LNCaP clone FGC (cell line): ENCODE measurements at regions not wholly inside any gene's neighbourhood (a gene's known extent, or its start where the extent isn't known, plus 50 kb on each side); places are given as distances from the start of the nearest gene placed in this dataset.

Experiments used
- DNase-seq: peaks from one replicate; pipeline ENCODE4 v3.0.0-alpha.2; 2011; ENCODE audit warnings: low read depth
- H3K4me3 ChIP-seq: 2 replicates; pipeline ENCODE4 v1.5.1; 2011; ENCODE audit warnings: mild to moderate bottlenecking, low read depth, low read length, control low read depth
- TF ChIP-seq, protein P1 (sequence below): IDR thresholded peaks from 2 replicates; pipeline ENCODE4 v1.5.1; 2012; ENCODE audit warnings: mild to moderate bottlenecking; ENCODE audit not compliant: control insufficient read depth, insufficient read depth; ENCODE audit errors: extremely low read depth

DNA sequence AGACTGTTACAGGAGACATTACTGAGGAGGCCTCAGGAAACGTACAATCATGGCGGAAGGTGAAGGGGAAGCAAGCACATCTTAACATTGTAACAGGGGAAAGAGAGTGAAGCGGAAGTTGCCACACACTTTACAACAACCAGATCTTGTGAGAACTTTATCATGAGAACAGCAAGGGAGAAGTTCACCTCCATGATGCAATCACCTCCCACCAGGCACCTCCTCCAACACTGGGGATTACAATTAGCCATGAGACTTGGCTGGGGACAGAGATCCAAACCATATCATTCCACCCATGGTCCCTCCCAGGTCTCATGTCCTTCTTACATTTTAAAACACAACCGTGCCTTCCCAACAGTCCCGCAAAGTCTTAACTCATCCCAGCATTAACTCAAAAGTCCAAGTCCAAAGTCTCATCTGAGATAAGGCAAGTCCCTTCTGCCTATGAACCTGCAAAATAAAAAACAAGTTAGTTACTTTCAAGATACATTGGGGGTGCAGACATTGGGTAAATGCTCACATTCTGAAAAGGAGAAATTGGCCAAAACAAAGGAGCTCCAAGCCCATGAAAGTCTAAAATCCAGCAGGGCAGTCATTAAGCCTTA is 138.3 kb downstream of the TMEM161B start:
- H3K4me3 ChIP-seq, result no peak overlapping the region
- DNase-seq, result no peak
- TF ChIP-seq, protein P1, sequence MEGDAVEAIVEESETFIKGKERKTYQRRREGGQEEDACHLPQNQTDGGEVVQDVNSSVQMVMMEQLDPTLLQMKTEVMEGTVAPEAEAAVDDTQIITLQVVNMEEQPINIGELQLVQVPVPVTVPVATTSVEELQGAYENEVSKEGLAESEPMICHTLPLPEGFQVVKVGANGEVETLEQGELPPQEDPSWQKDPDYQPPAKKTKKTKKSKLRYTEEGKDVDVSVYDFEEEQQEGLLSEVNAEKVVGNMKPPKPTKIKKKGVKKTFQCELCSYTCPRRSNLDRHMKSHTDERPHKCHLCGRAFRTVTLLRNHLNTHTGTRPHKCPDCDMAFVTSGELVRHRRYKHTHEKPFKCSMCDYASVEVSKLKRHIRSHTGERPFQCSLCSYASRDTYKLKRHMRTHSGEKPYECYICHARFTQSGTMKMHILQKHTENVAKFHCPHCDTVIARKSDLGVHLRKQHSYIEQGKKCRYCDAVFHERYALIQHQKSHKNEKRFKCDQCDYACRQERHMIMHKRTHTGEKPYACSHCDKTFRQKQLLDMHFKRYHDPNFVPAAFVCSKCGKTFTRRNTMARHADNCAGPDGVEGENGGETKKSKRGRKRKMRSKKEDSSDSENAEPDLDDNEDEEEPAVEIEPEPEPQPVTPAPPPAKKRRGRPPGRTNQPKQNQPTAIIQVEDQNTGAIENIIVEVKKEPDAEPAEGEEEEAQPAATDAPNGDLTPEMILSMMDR, result no peak

DNA sequence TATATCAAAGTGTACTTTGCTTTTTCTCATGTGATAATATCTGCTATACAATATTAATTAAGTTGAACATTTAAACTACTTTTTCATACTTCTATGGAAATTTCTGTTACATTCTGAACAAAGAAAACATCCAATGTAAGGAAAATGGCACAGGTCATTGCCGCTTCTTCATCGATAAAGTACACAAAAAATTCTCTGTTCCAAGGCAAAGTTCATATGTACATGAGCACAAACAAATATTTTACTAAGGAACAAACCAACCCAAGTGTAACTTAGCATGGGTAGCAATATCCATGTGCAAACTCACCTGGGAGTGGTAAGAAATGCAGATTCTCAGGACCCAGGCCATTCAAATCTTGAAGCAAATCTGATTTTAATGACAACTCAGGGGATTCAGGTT is 139.8 kb downstream of the TMEM161B start:
- TF ChIP-seq, protein P1, result no peak
- no peak for DNase-seq
- no peak overlapping the region for H3K4me3 ChIP-seq

DNA sequence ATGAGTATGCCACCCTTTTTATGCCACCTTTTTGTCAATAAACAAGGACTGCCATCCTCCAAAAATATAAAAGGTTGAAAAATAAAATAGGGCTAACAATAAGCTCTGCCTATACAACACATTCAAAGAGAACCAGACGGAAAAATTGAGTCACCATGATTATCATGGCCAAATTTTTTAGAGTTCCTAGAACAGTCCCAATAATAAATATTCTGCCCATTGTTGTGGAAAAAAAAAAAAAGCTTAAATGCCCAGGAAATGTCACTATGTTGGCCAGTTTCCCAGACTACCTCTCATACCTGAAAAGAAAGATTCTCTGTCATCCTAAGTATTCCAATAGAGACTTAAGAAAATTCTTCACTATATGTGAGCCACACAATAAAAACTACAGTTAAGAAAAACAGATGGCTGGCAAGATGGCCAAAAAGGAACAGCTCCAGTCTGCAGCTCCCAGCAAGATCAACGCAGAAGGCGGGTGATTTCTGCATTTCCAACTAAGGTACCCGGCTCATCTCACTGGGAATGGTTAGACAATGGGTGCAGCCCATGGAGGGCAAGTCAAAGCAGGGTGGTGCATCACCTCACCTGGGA is 149.0 kb downstream of the TMEM161B start:
- DNase-seq, result no peak
- TF ChIP-seq, protein P1, result no peak
- no peak overlapping the region for H3K4me3 ChIP-seq

DNA sequence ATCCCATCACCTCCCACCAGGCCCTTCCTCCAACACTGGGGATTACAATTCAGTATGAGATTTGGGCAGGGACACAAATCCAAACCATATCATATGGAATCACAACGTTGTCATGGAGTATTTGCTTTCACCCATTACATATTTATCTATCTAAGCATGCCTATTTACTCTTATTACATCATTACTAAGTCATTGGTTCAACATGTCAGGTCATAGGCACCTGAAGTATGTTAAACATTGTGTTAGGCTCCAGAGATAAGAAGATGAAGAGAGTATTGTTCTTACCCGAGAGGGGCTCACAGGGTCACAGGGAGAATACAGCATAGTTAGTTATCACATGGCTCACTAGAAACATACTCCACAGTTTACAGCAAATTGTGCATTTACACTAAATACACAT is 150.5 kb downstream of the TMEM161B start:
- H3K4me3 ChIP-seq, result no peak overlapping the region
- DNase-seq, result no peak
- TF ChIP-seq, protein P1, result no peak

DNA sequence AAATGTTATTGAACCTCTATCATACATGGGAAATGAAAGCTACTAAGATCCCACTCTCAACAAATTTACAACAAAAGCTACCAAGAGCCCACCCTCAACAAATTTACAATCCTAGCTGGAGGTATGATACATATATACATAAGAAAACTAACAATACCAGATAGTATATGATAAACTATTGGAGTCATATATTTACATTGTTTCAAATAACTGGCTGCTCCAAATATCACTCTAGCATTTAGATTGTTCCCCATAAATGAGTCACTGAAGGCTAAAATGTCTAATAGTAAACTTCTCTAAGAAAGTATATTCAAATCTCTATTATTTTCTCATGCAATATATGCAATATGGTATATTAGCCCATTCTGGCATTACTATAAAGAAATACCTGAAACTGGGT is 151.1 kb downstream of the TMEM161B start:
- H3K4me3 ChIP-seq, result no peak overlapping the region
- TF ChIP-seq, protein P1, result no peak
- DNase-seq, result no peak

DNA sequence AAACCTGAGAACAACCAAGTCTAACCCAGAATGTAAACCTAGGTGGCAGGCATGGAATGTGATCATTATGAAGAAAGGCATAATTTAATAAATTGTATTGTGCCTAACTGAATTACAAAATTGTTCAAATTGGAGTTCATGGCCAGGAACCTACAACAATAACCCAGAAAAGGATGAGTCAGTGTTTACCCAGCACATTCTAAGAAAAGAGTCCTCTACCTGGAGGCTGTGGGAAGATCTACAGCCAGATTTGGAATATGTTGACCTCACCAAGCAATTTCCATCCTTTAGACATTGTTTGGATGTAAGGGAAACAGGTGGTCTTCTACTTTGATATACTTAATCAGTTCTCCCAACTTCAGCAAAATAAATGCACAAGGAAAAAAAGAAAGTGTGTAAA is 152.2 kb downstream of the TMEM161B start:
- no peak for DNase-seq
- TF ChIP-seq, protein P1, result no peak
- no peak overlapping the region for H3K4me3 ChIP-seq

DNA sequence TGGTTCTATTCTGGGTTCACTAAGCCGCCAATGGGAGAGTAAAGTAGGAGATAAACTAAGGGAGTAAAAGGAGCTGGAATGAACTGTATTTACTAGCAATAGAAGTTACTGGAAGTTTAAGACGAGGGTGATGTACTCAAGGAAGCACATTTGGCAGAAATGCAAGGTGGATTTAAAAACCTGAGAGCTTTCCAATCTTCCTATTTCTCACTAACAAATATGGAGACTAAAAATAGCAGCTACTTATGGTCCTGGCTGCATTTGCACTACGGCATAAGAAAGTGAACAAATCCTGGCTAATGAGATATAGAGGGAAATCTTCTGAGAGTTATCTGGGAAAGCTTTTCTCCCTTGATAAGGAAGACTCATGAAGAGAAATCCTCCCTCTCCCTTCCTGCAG is 153.4 kb downstream of the TMEM161B start:
- H3K4me3 ChIP-seq, result no peak overlapping the region
- no peak for DNase-seq
- TF ChIP-seq, protein P1, result no peak
